HepG2 (cell line): ENCODE measurements at regions not wholly inside any gene's neighbourhood (a gene's known extent, or its start where the extent isn't known, plus 50 kb on each side); places are given as distances from the start of the nearest gene placed in this dataset.

Experiments used
- ATAC-seq: fragments of 200-7000 bp; cut with Tn5 transposase; 3 replicates; pipeline ENCODE4 v1.9.1; 2020; ENCODE audit warnings: mild to moderate bottlenecking, moderate library complexity
- BruUV-seq: library from RNA; stranded (reverse); fragments of 400-500 nt; replicated peaks from 2 replicates; lab custom pipeline; 2021; lab: Mats Ljungman, UMichigan
- CTCF ChIA-PET: fragments of 300-600 bp; formaldehyde crosslinking; extraction: SDS; loops from one replicate; lab custom pipeline; 2021; ENCODE audit warnings: low total read pairs, inconsistent platforms, low intra/inter-chr PET ratio; lab: Yijun Ruan, JAX
- POLR2A ChIA-PET: fragments of 350-600 bp; sonication (Branson Sonifier 250); formaldehyde crosslinking; loops from one replicate; lab custom pipeline; 2020; ENCODE audit warnings: antibody characterized with exemption, inconsistent platforms; lab: Yijun Ruan, JAX
- DNase-seq: peaks from one replicate; pipeline ENCODE4 v3.0.0-alpha.2; 2015; ENCODE audit warnings: low spot score
- FAIRE-seq: peaks from 3 replicates; lab custom pipeline; 2011; peaks lifted over from hg19 to GRCh38; lab: Jason Lieb, UNC
- H2AFZ ChIP-seq: one replicate; pipeline ENCODE4 v1.6.1; 2011; ENCODE audit warnings: low read length, inconsistent platforms
- H3K27ac ChIP-seq: fragments of 300-600 bp; 3 replicates; pipeline ENCODE4 v1.8.0; 2011; ENCODE audit warnings: mixed run types, mild to moderate bottlenecking, mixed read lengths, low read length, inconsistent platforms; ENCODE audit not compliant: insufficient read depth; ENCODE audit errors: extremely low read length
- H3K27me3 ChIP-seq, 2 experiments: fragments of 200-600 bp in 1 of 2; 2 replicates in 1 of 2; 3 replicates in 1 of 2; pipeline versions ENCODE4 v1.6.0 to v1.8.0; 2011; ENCODE audit warnings: low read length in 2 of 2, mild to moderate bottlenecking in 2 of 2, moderate library complexity in 2 of 2, inconsistent platforms in 1 of 2; ENCODE audit not compliant: insufficient read depth in 2 of 2, control insufficient read depth in 1 of 2
- H3K36me3 ChIP-seq, 2 experiments: fragments of 200-600 bp in 1 of 2; replicated peaks in 1 of 2; 2 replicates in 1 of 2; 3 replicates in 1 of 2; pipeline versions ENCODE4 v1.5.1 to v1.8.0; 2011; ENCODE audit warnings: low read length in 2 of 2, inconsistent platforms in 1 of 2; ENCODE audit not compliant: insufficient read depth in 2 of 2, control insufficient read depth in 1 of 2
- H3K4me1 ChIP-seq: 2 replicates; pipeline ENCODE4 v1.5.1; 2012; ENCODE audit warnings: low read length, inconsistent platforms; ENCODE audit not compliant: insufficient read depth
- H3K4me2 ChIP-seq: 2 replicates; pipeline ENCODE4 v1.6.0; 2011; ENCODE audit warnings: low read depth, low read length, inconsistent platforms
- H3K4me3 ChIP-seq, 3 experiments: fragments of 200-600 bp in 1 of 3; sonication (generic), shearing (Covaris generic) in 1 of 3; replicated peaks in 1 of 3; 2 replicates each; pipeline ENCODE4 v1.5.1; 2011 to 2016; ENCODE audit warnings: low read length in 3 of 3, inconsistent platforms in 2 of 3, low read depth in 2 of 3, mild to moderate bottlenecking in 2 of 3, control low read depth in 1 of 3, mixed read lengths in 1 of 3; ENCODE audit not compliant: insufficient read depth in 1 of 3
- H3K79me2 ChIP-seq: one replicate; pipeline ENCODE4 v1.6.1; 2011; ENCODE audit warnings: low read length, inconsistent platforms; ENCODE audit not compliant: insufficient read depth
- H3K9ac ChIP-seq: 2 replicates; pipeline ENCODE4 v1.6.0; 2011; ENCODE audit warnings: mild to moderate bottlenecking, low read depth, low read length, inconsistent platforms; ENCODE audit not compliant: insufficient read depth
- H3K9me3 ChIP-seq: 2 replicates; pipeline ENCODE4 v1.5.1; 2012; ENCODE audit warnings: mild to moderate bottlenecking, low read length
- H4K20me1 ChIP-seq: 2 replicates; pipeline ENCODE4 v1.6.0; 2011; ENCODE audit warnings: inconsistent platforms, mild to moderate bottlenecking, low read length, moderate library complexity; ENCODE audit not compliant: insufficient read depth
- ARID4A ChIP-seq: sonication (generic); formaldehyde crosslinking; IDR thresholded peaks from 2 replicates; pipeline ENCODE4 v1.5.0; 2020; ENCODE audit warnings: mild to moderate bottlenecking, missing genetic modification reagents, borderline replicate concordance
- ASH2L ChIP-seq: fragments of 300-600, 200-600 bp; sonication (generic); IDR thresholded peaks from 2 replicates; pipeline ENCODE4 v1.7.0; 2017; ENCODE audit warnings: low read depth, mild to moderate bottlenecking, moderate library complexity, mixed read lengths, low read length; ENCODE audit not compliant: insufficient read length
- CBX1 ChIP-seq: IDR thresholded peaks from one replicate; pipeline ENCODE4 v1.6.1; 2016; ENCODE audit warnings: antibody characterized with exemption, low read depth
- CENPT ChIP-seq: sonication (generic); formaldehyde crosslinking; IDR thresholded peaks from 2 replicates; pipeline ENCODE4 v1.8.0; 2022; ENCODE audit warnings: low read depth, mild to moderate bottlenecking, moderate library complexity, missing genetic modification reagents
- CREM ChIP-seq, 2 experiments: sonication (generic) in 1 of 2; formaldehyde crosslinking in 1 of 2; IDR thresholded peaks; 2 replicates each; pipeline versions ENCODE4 v1.4.0 to v1.6.1; 2016 to 2020; ENCODE audit warnings: antibody characterized with exemption in 1 of 2, mild to moderate bottlenecking in 1 of 2, missing genetic modification reagents in 1 of 2
- KDM1A ChIP-seq: IDR thresholded peaks from 2 replicates; pipeline ENCODE4 v1.6.1; 2016; ENCODE audit warnings: missing compliant biosample characterization
- NFYC ChIP-seq: IDR thresholded peaks from 2 replicates; pipeline ENCODE4 v1.6.1; 2016; ENCODE audit warnings: missing genetic modification reagents, missing compliant biosample characterization
- NR2F2 ChIP-seq: IDR thresholded peaks from 2 replicates; pipeline ENCODE4 v1.6.1; 2012; ENCODE audit warnings: low read depth, inconsistent platforms, borderline replicate concordance
- PBX3 ChIP-seq: sonication (generic); formaldehyde crosslinking; IDR thresholded peaks from 2 replicates; pipeline ENCODE4 v1.8.1; 2023; ENCODE audit warnings: missing genetic modification reagents, inconsistent platforms, borderline replicate concordance
- TAF15 ChIP-seq: fragments of 200-400 bp; formaldehyde crosslinking; IDR thresholded peaks from one replicate; pipeline ENCODE4 v1.6.1; 2018; ENCODE audit warnings: mild to moderate bottlenecking, low read depth, low read length; ENCODE audit not compliant: poor library complexity, severe bottlenecking
- ZNF230 ChIP-seq: sonication (generic); formaldehyde crosslinking; IDR thresholded peaks from 2 replicates; pipeline ENCODE4 v1.4.0; 2020; ENCODE audit warnings: mild to moderate bottlenecking, missing genetic modification reagents
- ZNF44 ChIP-seq: sonication (generic); formaldehyde crosslinking; IDR thresholded peaks from 2 replicates; pipeline ENCODE4 v1.5.1; 2020; ENCODE audit warnings: mild to moderate bottlenecking, missing genetic modification reagents
- ZNF740 ChIP-seq: sonication (generic); formaldehyde crosslinking; IDR thresholded peaks from 2 replicates; pipeline ENCODE4 v1.4.0; 2020; ENCODE audit warnings: missing genetic modification reagents
- WGBS: methylation state at CpG from one replicate; pipeline ENCODE4 v1.1.6; 2017; ENCODE audit warnings: low lambda C conversion rate; 5-methylcytosine and 5-hydroxymethylcytosine counted together
- in situ Hi-C: cut with HindIII; loops from 2 replicates; pipeline ENCODE4 v1.10.0; 2017; ENCODE audit warnings: low pct_unique_long_range_greater_than_20kb; ENCODE audit not compliant: extremely low pct_ligation_motif_present
- intact Hi-C: fragments of 100-400 bp; cut with micrococcal nuclease; formaldehyde crosslinking; loops from one replicate; pipeline ENCODE4 v1.10.0; 2022; ENCODE audit not compliant: unreplicated experiment
- TF ChIP-seq, protein P1 (sequence below): sonication (generic); formaldehyde crosslinking; IDR thresholded peaks from 2 replicates; pipeline ENCODE4 v1.4.0; 2020; ENCODE audit warnings: missing genetic modification reagents

DNA sequence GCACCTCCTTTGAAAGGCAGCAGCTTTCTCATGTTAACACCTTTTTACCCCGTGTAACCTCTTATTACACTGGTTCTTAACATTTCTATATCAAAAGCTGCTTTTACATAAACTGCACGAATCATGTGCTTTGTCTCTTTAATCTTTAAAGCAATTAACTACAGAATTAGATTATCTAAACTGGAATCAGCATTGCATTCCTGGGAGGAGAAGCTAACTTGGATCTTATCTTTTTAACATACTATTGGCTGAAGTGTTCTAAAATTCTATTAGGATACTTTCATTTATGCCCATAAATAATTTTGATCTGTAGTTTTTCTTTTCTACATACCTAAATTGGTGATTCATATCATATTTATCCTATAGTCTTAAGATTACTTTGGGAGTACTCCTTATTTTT lies 428.4 kb upstream of the IGFBP3 start:
- Histone ChIP-seq H4K20me1 (no peaks in the 10 kb centered on the region), H3K4me1 (no peaks in the 10 kb centered on the region), H2AFZ (no peak overlapping the region), H3K9ac (no peak overlapping the region), H3K4me3 (no peak overlapping the region), H3K4me2 (no peak overlapping the region), H3K9me3 (no peaks in the 10 kb centered on the region), H3K27ac (no peak overlapping the region), H3K27me3 (no peaks in the 10 kb centered on the region), H3K79me2 (no peaks in the 10 kb centered on the region), H3K36me3 (no peaks in the 10 kb centered on the region)
- no TSS peak for BruUV-seq
- TF ChIP-seq ARID4A (CRISPR knock-in tag): no peak
- no peak for TF ChIP-seq NR2F2
- no peak for TF ChIP-seq CREM (IDR thresholded peaks at IDR 0.05)
- no peak for TF ChIP-seq CREM (CRISPR knock-in tag; IDR thresholded peaks at IDR 0.05)
- TF ChIP-seq ZNF230: no peak
- TF ChIP-seq NFYC (CRISPR knock-in tag): no peak
- no peak for TF ChIP-seq PBX3
- TF ChIP-seq KDM1A (CRISPR knock-in tag): no peak
- no peak for TF ChIP-seq TAF15
- no peak for TF ChIP-seq ASH2L
- no peak for TF ChIP-seq ZNF44 (CRISPR knock-in tag)
- no peak for TF ChIP-seq ZNF740
- TF ChIP-seq, protein P1, sequence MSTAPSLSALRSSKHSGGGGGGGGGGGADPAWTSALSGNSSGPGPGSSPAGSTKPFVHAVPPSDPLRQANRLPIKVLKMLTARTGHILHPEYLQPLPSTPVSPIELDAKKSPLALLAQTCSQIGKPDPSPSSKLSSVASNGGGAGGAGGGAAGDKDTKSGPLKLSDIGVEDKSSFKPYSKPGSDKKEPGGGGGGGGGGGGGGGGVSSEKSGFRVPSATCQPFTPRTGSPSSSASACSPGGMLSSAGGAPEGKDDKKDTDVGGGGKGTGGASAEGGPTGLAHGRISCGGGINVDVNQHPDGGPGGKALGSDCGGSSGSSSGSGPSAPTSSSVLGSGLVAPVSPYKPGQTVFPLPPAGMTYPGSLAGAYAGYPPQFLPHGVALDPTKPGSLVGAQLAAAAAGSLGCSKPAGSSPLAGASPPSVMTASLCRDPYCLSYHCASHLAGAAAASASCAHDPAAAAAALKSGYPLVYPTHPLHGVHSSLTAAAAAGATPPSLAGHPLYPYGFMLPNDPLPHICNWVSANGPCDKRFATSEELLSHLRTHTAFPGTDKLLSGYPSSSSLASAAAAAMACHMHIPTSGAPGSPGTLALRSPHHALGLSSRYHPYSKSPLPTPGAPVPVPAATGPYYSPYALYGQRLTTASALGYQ (CRISPR knock-in tag): no peak
- TF ChIP-seq CENPT (CRISPR knock-in tag): no peak
- TF ChIP-seq CBX1: no peak
- WGBS: 16% methylated on average over 2 of the region's 2 CpGs
- CTCF ChIA-PET: no interaction called here
- ATAC-seq (no peak), FAIRE-seq (no peak), DNase-seq (no peak)
- in situ Hi-C loops (no loop called here), intact Hi-C loops (no loop called here)
- POLR2A ChIA-PET: no interaction called here
